ENCODE measurements at regions not wholly inside any gene's neighbourhood (a gene's known extent, or its start where the extent isn't known, plus 50 kb on each side); places are given as distances from the start of the nearest gene placed in this dataset.

DNA sequence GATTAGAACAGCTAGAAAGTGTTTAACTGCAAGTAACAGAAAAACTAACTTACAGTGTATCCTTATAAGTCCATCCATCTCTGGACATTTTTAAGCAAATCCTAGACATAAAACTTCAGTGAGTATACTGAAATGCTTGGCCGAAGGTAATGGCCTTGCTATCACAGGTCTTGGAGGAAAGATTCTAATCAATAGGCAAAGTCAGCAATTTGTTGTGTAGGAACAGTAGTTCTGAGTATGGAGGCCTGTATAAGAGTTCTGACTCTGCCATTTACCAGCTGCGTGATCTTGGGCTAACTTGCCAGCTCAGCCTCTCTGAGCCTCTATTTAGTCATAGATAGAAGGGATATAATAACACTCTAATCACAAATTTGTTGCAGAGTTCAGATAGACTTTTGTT lies 328.1 kb downstream of the IL20RB start:
- Histone ChIP-seq H3K27me3 (replicated peaks; ENCODE audit: control insufficient read depth, insufficient read depth, low read length) (no peaks in the 10 kb centered on the region), H3K4me3 (replicated peaks; ENCODE audit: low read depth, low read length) (no peak overlapping the region), H3K36me3 (ENCODE audit: control insufficient read depth, insufficient read depth, low read length) (no peaks in the 10 kb centered on the region)
- TF ChIP-seq, protein P1, sequence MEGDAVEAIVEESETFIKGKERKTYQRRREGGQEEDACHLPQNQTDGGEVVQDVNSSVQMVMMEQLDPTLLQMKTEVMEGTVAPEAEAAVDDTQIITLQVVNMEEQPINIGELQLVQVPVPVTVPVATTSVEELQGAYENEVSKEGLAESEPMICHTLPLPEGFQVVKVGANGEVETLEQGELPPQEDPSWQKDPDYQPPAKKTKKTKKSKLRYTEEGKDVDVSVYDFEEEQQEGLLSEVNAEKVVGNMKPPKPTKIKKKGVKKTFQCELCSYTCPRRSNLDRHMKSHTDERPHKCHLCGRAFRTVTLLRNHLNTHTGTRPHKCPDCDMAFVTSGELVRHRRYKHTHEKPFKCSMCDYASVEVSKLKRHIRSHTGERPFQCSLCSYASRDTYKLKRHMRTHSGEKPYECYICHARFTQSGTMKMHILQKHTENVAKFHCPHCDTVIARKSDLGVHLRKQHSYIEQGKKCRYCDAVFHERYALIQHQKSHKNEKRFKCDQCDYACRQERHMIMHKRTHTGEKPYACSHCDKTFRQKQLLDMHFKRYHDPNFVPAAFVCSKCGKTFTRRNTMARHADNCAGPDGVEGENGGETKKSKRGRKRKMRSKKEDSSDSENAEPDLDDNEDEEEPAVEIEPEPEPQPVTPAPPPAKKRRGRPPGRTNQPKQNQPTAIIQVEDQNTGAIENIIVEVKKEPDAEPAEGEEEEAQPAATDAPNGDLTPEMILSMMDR (IDR thresholded peaks at IDR 0.05; ENCODE audit: insufficient read depth, low read length, poor library complexity, severe bottlenecking): no peak
- DNase-seq (ENCODE audit: extremely low read depth, insufficient read length): no peak

DNA sequence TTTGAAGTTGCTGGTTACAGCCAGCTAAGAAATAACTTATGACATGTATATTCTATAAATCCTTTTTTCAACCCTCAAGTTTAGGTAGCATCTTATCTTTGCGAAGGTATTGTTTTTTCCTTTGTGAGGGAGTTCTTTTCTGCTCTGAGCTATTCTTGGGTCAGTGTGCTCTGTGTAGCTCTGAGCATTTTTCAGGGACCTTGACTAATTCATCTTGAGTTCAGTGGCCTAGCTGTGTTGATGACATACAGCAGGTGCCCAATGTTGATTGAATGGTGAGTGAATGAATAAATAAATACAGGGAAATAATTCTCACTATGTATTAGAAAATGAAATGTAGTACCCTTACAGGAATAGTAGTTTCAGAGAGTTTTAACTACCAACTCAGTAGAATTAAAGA lies 335.3 kb downstream of the IL20RB start:
- DNase-seq (ENCODE audit: extremely low read depth, insufficient read length): no peak
- no peaks in the 10 kb centered on the region for H3K36me3 ChIP-seq (ENCODE audit: control insufficient read depth, insufficient read depth, low read length)
- H3K4me3 ChIP-seq (replicated peaks; ENCODE audit: low read depth, low read length): no peak overlapping the region
- no peaks in the 10 kb centered on the region for H3K27me3 ChIP-seq (replicated peaks; ENCODE audit: control insufficient read depth, insufficient read depth, low read length)
- TF ChIP-seq, protein P1 (IDR thresholded peaks at IDR 0.05; ENCODE audit: insufficient read depth, low read length, poor library complexity, severe bottlenecking): no peak

DNA sequence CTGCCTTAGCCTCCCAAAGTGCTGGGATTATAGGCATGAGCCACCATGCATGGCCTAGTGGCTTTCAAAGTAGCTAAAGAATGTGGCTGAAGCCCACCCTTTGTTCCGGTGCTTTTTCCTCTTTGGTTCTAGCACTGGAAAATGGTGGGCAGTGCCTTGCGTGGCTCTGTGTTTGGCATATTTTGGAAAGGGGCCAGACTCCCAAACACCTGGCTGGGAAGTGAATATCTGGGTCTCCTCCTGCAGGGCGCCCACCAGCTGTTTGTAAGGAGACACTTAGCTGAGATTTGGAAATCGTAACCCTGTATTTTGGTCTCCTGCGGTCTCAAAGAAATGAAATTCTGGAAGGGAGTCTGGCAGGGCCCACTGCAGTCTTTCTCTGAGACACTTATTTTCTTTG lies 336.4 kb downstream of the IL20RB start:
- H3K4me3 ChIP-seq (replicated peaks; ENCODE audit: low read depth, low read length): no peak overlapping the region

DNA sequence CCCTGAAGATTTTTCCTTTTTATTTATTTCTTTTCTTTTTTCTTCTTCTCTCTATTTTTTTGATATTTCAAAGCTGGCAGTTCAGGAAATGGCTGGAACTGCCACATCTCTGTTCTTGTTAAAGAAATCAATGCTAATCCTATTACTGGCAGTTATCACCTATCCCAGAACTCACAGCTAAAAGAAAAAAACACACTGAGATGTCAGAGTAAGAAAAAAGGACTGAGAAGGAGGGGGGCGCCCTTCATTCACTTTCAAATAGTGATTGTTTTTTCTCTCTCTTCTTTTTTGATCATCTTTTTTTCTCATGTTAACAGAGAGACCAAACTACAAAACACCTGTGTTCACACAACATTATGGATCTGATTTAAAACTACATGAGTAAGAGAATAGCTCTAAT lies 337.1 kb downstream of the IL20RB start:
- TF ChIP-seq, protein P1 (IDR thresholded peaks at IDR 0.05; ENCODE audit: insufficient read depth, low read length, poor library complexity, severe bottlenecking): no peak
- Histone ChIP-seq H3K27me3 (replicated peaks; ENCODE audit: control insufficient read depth, insufficient read depth, low read length) (no peaks in the 10 kb centered on the region), H3K36me3 (ENCODE audit: control insufficient read depth, insufficient read depth, low read length) (no peaks in the 10 kb centered on the region), H3K4me3 (replicated peaks; ENCODE audit: low read depth, low read length) (no peak overlapping the region)
- DNase-seq (ENCODE audit: extremely low read depth, insufficient read length): no peak

More for the DNA sequence above, 336.4 kb downstream of the IL20RB start:
- DNase-seq (ENCODE audit: extremely low read depth, insufficient read length): no peak
- TF ChIP-seq, protein P1 (IDR thresholded peaks at IDR 0.05; ENCODE audit: insufficient read depth, low read length, poor library complexity, severe bottlenecking): no peak
- no peaks in the 10 kb centered on the region for H3K27me3 ChIP-seq (replicated peaks; ENCODE audit: control insufficient read depth, insufficient read depth, low read length)
- no peaks in the 10 kb centered on the region for H3K36me3 ChIP-seq (ENCODE audit: control insufficient read depth, insufficient read depth, low read length)

DNA sequence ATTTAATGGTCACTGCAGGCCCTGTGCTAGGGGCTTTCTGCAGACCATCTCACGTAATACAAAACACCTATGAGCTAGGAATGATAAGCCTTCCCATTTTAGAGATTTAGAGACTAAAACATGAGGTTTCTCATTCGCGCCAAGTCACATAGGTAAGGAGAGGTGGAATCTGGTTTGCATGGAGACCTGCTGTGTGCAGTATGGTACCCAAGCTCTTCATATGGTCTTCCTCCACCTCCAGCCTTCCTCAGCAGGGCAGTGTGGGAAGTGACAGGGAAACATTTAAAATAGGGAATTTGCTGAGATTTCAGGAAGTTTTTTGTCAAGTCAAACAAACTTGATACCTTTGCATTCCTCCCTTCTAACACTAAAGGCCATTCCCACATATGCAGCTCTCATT lies 337.6 kb downstream of the IL20RB start:
- no peak for DNase-seq (ENCODE audit: extremely low read depth, insufficient read length)
- TF ChIP-seq, protein P1 (IDR thresholded peaks at IDR 0.05; ENCODE audit: insufficient read depth, low read length, poor library complexity, severe bottlenecking): no peak
- H3K36me3 ChIP-seq (ENCODE audit: control insufficient read depth, insufficient read depth, low read length): no peaks in the 10 kb centered on the region
- H3K27me3 ChIP-seq (replicated peaks; ENCODE audit: control insufficient read depth, insufficient read depth, low read length): no peaks in the 10 kb centered on the region
- H3K4me3 ChIP-seq (replicated peaks; ENCODE audit: low read depth, low read length): no peak overlapping the region

DNA sequence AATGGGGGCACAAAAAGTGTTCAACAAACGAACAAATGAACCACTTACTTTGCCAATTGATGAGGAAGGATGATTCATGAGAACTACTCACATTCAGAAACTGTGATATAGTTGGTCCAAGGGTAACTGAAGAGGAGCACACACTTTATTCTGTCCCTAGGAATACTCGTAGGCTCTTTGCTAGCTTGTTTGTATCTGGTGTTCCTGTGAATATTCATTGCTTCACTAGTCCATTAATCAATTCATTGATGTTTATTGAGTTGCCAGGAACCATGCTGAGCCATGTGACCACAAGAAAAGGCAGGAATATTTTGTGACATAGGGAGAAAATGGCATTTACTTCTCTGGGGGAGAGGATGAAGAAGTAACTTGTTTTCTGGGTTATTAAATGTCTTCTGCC lies 338.3 kb downstream of the IL20RB start:
- Histone ChIP-seq H3K36me3 (ENCODE audit: control insufficient read depth, insufficient read depth, low read length) (no peaks in the 10 kb centered on the region), H3K27me3 (replicated peaks; ENCODE audit: control insufficient read depth, insufficient read depth, low read length) (no peaks in the 10 kb centered on the region), H3K4me3 (replicated peaks; ENCODE audit: low read depth, low read length) (no peak overlapping the region)
- TF ChIP-seq, protein P1 (IDR thresholded peaks at IDR 0.05; ENCODE audit: insufficient read depth, low read length, poor library complexity, severe bottlenecking): no peak
- no peak for DNase-seq (ENCODE audit: extremely low read depth, insufficient read length)

Measured in GM06990 (cell line).